ENCODE measurements at regions not wholly inside any gene's neighbourhood (a gene's known extent, or its start where the extent isn't known, plus 50 kb on each side); places are given as distances from the start of the nearest gene placed in this dataset.
A peak's percentile ranks its signal among the peaks of the same experiment; 100 is the strongest.
"Not testable (repeated sequence)": the region's sequence is repeated elsewhere in the genome, so short reads cannot be mapped to it uniquely, and the experiment has no call there.

GRCh38 chr22:22169923-22170322 is 74.7 kb upstream of the VPREB1 start:
- no peak for DNase-seq (ENCODE audit: low read depth in 4 of 4, low spot score in 3 of 4)

GRCh38 chr22:22168941-22169867 is 75.4 kb upstream of the VPREB1 start:
- no peak for DNase-seq (ENCODE audit: low read depth in 4 of 4, low spot score in 3 of 4)

GRCh38 chr22:22168190-22168940 is 76.2 kb upstream of the VPREB1 start:
- DNase-seq (ENCODE audit: low read depth in 4 of 4, low spot score in 3 of 4) = peak in 2 of 4 donors; percentile 21 to 38

- no peak for DNase-seq (ENCODE audit: low read depth in 4 of 4, low spot score in 3 of 4)
Measured at GRCh38 chr22:22167791-22168189, 76.8 kb upstream of the VPREB1 start.

- no peak for DNase-seq (ENCODE audit: low read depth in 4 of 4, low spot score in 3 of 4)
Measured at GRCh38 chr22:22166941-22167713, 77.5 kb upstream of the VPREB1 start.

- no peak for DNase-seq (ENCODE audit: low read depth in 4 of 4, low spot score in 3 of 4)
Measured at GRCh38 chr22:22165936-22166710, 78.5 kb upstream of the VPREB1 start.

- DNase-seq (ENCODE audit: low read depth in 4 of 4, low spot score in 3 of 4) = no peak
Measured at GRCh38 chr22:22164541-22165272, 79.9 kb upstream of the VPREB1 start.

GRCh38 chr22:22161924-22162851 is 82.4 kb upstream of the VPREB1 start:
- DNase-seq (ENCODE audit: low read depth in 4 of 4, low spot score in 3 of 4) = no peak

- DNase-seq (ENCODE audit: low read depth in 4 of 4, low spot score in 3 of 4) = not testable (repeated sequence)
Measured at GRCh38 chr22:22160768-22161167, 83.8 kb upstream of the VPREB1 start.

GRCh38 chr22:22159384-22159783 is 85.2 kb upstream of the VPREB1 start:
- no peak for DNase-seq (ENCODE audit: low read depth in 4 of 4, low spot score in 3 of 4)

GRCh38 chr22:22158965-22159364 is 85.6 kb upstream of the VPREB1 start:
- no peak for DNase-seq (ENCODE audit: low read depth in 4 of 4, low spot score in 3 of 4)

GRCh38 chr22:22158207-22158816 is 86.3 kb upstream of the VPREB1 start:
- no peak for DNase-seq (ENCODE audit: low read depth in 4 of 4, low spot score in 3 of 4)

GRCh38 chr22:22157348-22157725 is 87.2 kb upstream of the VPREB1 start:
- DNase-seq (ENCODE audit: low read depth in 4 of 4, low spot score in 3 of 4) = no peak

GRCh38 chr22:22156716-22157347 is 87.8 kb upstream of the VPREB1 start:
- peak; percentile 37 to 67 (median 64) for DNase-seq (ENCODE audit: low read depth in 4 of 4, low spot score in 3 of 4)

- DNase-seq (ENCODE audit: low read depth in 4 of 4, low spot score in 3 of 4) = no peak
Measured at GRCh38 chr22:22156348-22156715, 88.3 kb upstream of the VPREB1 start.

- no peak for DNase-seq (ENCODE audit: low read depth in 4 of 4, low spot score in 3 of 4)
Measured at GRCh38 chr22:22155607-22156006, 89.0 kb upstream of the VPREB1 start.

- no peak for DNase-seq (ENCODE audit: low read depth in 4 of 4, low spot score in 3 of 4)
Measured at GRCh38 chr22:22155146-22155545, 89.4 kb upstream of the VPREB1 start.

GRCh38 chr22:22154040-22154439 is 90.5 kb upstream of the VPREB1 start:
- DNase-seq (ENCODE audit: low read depth in 4 of 4, low spot score in 3 of 4) = no peak
